HG02884 (cell line): ENCODE measurements at regions not wholly inside any gene's neighbourhood (a gene's known extent, or its start where the extent isn't known, plus 50 kb on each side); places are given as distances from the start of the nearest gene placed in this dataset.

Experiments
- ATAC-seq: cut with Tn5 transposase; IDR thresholded peaks from one replicate; pipeline ENCODE4 v1.9.1; 2021; ENCODE audit warnings: mild to moderate bottlenecking, moderate library complexity; ENCODE audit not compliant: unreplicated experiment

GRCh38 chr5:61777292-61777691 is 445.2 kb downstream of the ZSWIM6 start:
- no peak for ATAC-seq

- no peak for ATAC-seq
Measured at GRCh38 chr5:61779743-61780142, 447.7 kb downstream of the ZSWIM6 start.

GRCh38 chr5:61783481-61783880 is 451.4 kb downstream of the ZSWIM6 start:
- no peak for ATAC-seq

GRCh38 chr5:61784341-61784740 is 452.3 kb downstream of the ZSWIM6 start:
- ATAC-seq = no peak

- ATAC-seq = no peak
Measured at GRCh38 chr5:61788548-61788947, 456.5 kb downstream of the ZSWIM6 start.

GRCh38 chr5:61790007-61790406 is 457.9 kb downstream of the ZSWIM6 start:
- ATAC-seq = no peak

GRCh38 chr5:61790678-61791077 is 458.6 kb downstream of the ZSWIM6 start:
- peak; percentile 88 for ATAC-seq

GRCh38 chr5:61796773-61797172 is 464.7 kb downstream of the ZSWIM6 start:
- no peak for ATAC-seq

- no peak for ATAC-seq
Measured at GRCh38 chr5:61800450-61800849, 468.4 kb downstream of the ZSWIM6 start.

- ATAC-seq = no peak
Measured at GRCh38 chr5:61801174-61801573, 469.1 kb downstream of the ZSWIM6 start.

GRCh38 chr5:61802456-61802855 is 470.4 kb downstream of the ZSWIM6 start:
- no peak for ATAC-seq

GRCh38 chr5:61805101-61805500 is 473.0 kb downstream of the ZSWIM6 start:
- ATAC-seq = no peak

GRCh38 chr5:61806491-61807020 is 474.5 kb downstream of the ZSWIM6 start:
- no peak for ATAC-seq

GRCh38 chr5:61808091-61808490 is 476.0 kb downstream of the ZSWIM6 start:
- ATAC-seq = no peak

GRCh38 chr5:61808909-61809308 is 476.9 kb downstream of the ZSWIM6 start:
- ATAC-seq = no peak

- no peak for ATAC-seq
Measured at GRCh38 chr5:61809651-61810050, 477.6 kb downstream of the ZSWIM6 start.

GRCh38 chr5:61811052-61811451 is 479.0 kb downstream of the ZSWIM6 start:
- ATAC-seq = no peak

- no peak for ATAC-seq
Measured at GRCh38 chr5:61813361-61813760, 481.3 kb downstream of the ZSWIM6 start.

GRCh38 chr5:61815339-61815738 is 483.3 kb downstream of the ZSWIM6 start:
- no peak for ATAC-seq

- ATAC-seq = no peak
Measured at GRCh38 chr5:61816146-61816545, 484.1 kb downstream of the ZSWIM6 start.

- no peak for ATAC-seq
Measured at GRCh38 chr5:61816585-61817450, 484.8 kb downstream of the ZSWIM6 start.

- ATAC-seq = no peak
Measured at GRCh38 chr5:61817472-61818326, 485.6 kb downstream of the ZSWIM6 start.
